ENCODE measurements at regions not wholly inside any gene's neighbourhood (a gene's known extent, or its start where the extent isn't known, plus 50 kb on each side); places are given as distances from the start of the nearest gene placed in this dataset.

- Mint-ChIP-seq H3K4me3 (no peak overlapping the region), H3K9me3 (peaks cover 23 to 49% (median 32%) of the 10 kb centered on the region in 3 donors), H3K27ac (no peak overlapping the region), H3K27me3 (no peaks in the 10 kb centered on the region), H3K36me3 (no peaks in the 10 kb centered on the region), H3K4me1 (no peaks in the 10 kb centered on the region)
- no peak overlapping the region for H3K4me3 ChIP-seq (ENCODE audit: control insufficient read depth in 1 of 2, extremely low read depth in 1 of 2, low read length in 1 of 2)
- no peaks in the 10 kb centered on the region for H3K36me3 ChIP-seq (ENCODE audit: control insufficient read depth in 2 of 2, extremely low read depth in 1 of 2, insufficient read depth in 1 of 2, low read length in 1 of 2)
- POLR2A ChIA-PET, result no interaction called here
- CTCF ChIA-PET, result no interaction called here
- no peaks in the 10 kb centered on the region for H3K4me1 ChIP-seq (ENCODE audit: control insufficient read depth in 1 of 2, extremely low read depth in 1 of 2, insufficient read depth in 2 of 2, low read length in 2 of 2)
- H3K9me3 ChIP-seq, result no peaks in the 10 kb centered on the region
- no peak overlapping the region for H3K27ac ChIP-seq (ENCODE audit: low read length)
- DNase-seq, result no peak
- no peaks in the 10 kb centered on the region for H3K27me3 ChIP-seq (replicated peaks in 1 of 2; ENCODE audit: control insufficient read depth in 2 of 2, extremely low read depth in 1 of 2, insufficient read depth in 2 of 2, low read length in 1 of 2)
- no peak for ATAC-seq (replicated peaks in 1 of 4)
Measured at GRCh38 chr2:103734911-103735310, 973.1 kb downstream of the TMEM182 start.

GRCh38 chr2:103738108-103738507 is 976.3 kb downstream of the TMEM182 start:
- no peaks in the 10 kb centered on the region for H3K36me3 ChIP-seq (ENCODE audit: control insufficient read depth in 2 of 2, extremely low read depth in 1 of 2, insufficient read depth in 1 of 2, low read length in 1 of 2)
- Mint-ChIP-seq H3K36me3 (no peaks in the 10 kb centered on the region), H3K4me3 (no peak overlapping the region), H3K27ac (no peak overlapping the region), H3K4me1 (no peaks in the 10 kb centered on the region), H3K27me3 (no peaks in the 10 kb centered on the region), H3K9me3 (peaks cover 11 to 35% (median 16%) of the 10 kb centered on the region in 3 donors)
- ATAC-seq (replicated peaks in 1 of 4) (no peak), DNase-seq (no peak)
- 67% methylated on average over 1 of the region's 3 CpGs for WGBS (ENCODE audit: insufficient coverage)
- no peak overlapping the region for H3K4me3 ChIP-seq (ENCODE audit: control insufficient read depth in 1 of 2, extremely low read depth in 1 of 2, low read length in 1 of 2)
- H3K27ac ChIP-seq (ENCODE audit: low read length), result no peak overlapping the region
- CTCF ChIA-PET, result no interaction called here
- H3K9me3 ChIP-seq, result no peaks in the 10 kb centered on the region
- H3K27me3 ChIP-seq (replicated peaks in 1 of 2; ENCODE audit: control insufficient read depth in 2 of 2, extremely low read depth in 1 of 2, insufficient read depth in 2 of 2, low read length in 1 of 2), result no peaks in the 10 kb centered on the region
- POLR2A ChIA-PET, result no interaction called here
- no peaks in the 10 kb centered on the region for H3K4me1 ChIP-seq (ENCODE audit: control insufficient read depth in 1 of 2, extremely low read depth in 1 of 2, insufficient read depth in 2 of 2, low read length in 2 of 2)

GRCh38 chr2:103738606-103739005 is 976.8 kb downstream of the TMEM182 start:
- no peaks in the 10 kb centered on the region for H3K4me1 Mint-ChIP-seq
- no peak overlapping the region for H3K27ac Mint-ChIP-seq
- DNase-seq (no peak), ATAC-seq (replicated peaks in 1 of 4) (no peak)
- no peaks in the 10 kb centered on the region for H3K4me1 ChIP-seq (ENCODE audit: control insufficient read depth in 1 of 2, extremely low read depth in 1 of 2, insufficient read depth in 2 of 2, low read length in 2 of 2)
- CTCF ChIA-PET, result no interaction called here
- H3K27ac ChIP-seq (ENCODE audit: low read length), result no peak overlapping the region
- H3K27me3 Mint-ChIP-seq, result no peaks in the 10 kb centered on the region
- H3K4me3 ChIP-seq (ENCODE audit: control insufficient read depth in 1 of 2, extremely low read depth in 1 of 2, low read length in 1 of 2), result no peak overlapping the region
- H3K9me3 ChIP-seq, result no peaks in the 10 kb centered on the region
- no peaks in the 10 kb centered on the region for H3K36me3 Mint-ChIP-seq
- H3K27me3 ChIP-seq (replicated peaks in 1 of 2; ENCODE audit: control insufficient read depth in 2 of 2, extremely low read depth in 1 of 2, insufficient read depth in 2 of 2, low read length in 1 of 2), result no peaks in the 10 kb centered on the region
- H3K9me3 Mint-ChIP-seq, result peaks cover 10 to 31% (median 15%) of the 10 kb centered on the region in 3 donors
- H3K4me3 Mint-ChIP-seq, result no peak overlapping the region
- H3K36me3 ChIP-seq (ENCODE audit: control insufficient read depth in 2 of 2, extremely low read depth in 1 of 2, insufficient read depth in 1 of 2, low read length in 1 of 2), result no peaks in the 10 kb centered on the region
- no CpG with 5 or more reads among the region's 1 CpG for WGBS (ENCODE audit: insufficient coverage)
- POLR2A ChIA-PET, result no interaction called here

- no peaks in the 10 kb centered on the region for H3K27me3 Mint-ChIP-seq
- WGBS (ENCODE audit: insufficient coverage), result no CpG with 5 or more reads among the region's 3 CpGs
Measured at GRCh38 chr2:103739186-103739585, 977.4 kb downstream of the TMEM182 start.

GRCh38 chr2:103739921-103740320 is 978.1 kb downstream of the TMEM182 start:
- Histone ChIP-seq H3K27me3 (replicated peaks in 1 of 2; ENCODE audit: control insufficient read depth in 2 of 2, extremely low read depth in 1 of 2, insufficient read depth in 2 of 2, low read length in 1 of 2) (no peaks in the 10 kb centered on the region), H3K9me3 (no peaks in the 10 kb centered on the region), H3K36me3 (ENCODE audit: control insufficient read depth in 2 of 2, extremely low read depth in 1 of 2, insufficient read depth in 1 of 2, low read length in 1 of 2) (no peaks in the 10 kb centered on the region), H3K4me1 (ENCODE audit: control insufficient read depth in 1 of 2, extremely low read depth in 1 of 2, insufficient read depth in 2 of 2, low read length in 2 of 2) (no peaks in the 10 kb centered on the region), H3K4me3 (ENCODE audit: control insufficient read depth in 1 of 2, extremely low read depth in 1 of 2, low read length in 1 of 2) (no peak overlapping the region), H3K27ac (ENCODE audit: low read length) (no peak overlapping the region)
- Mint-ChIP-seq H3K27me3 (no peaks in the 10 kb centered on the region), H3K4me1 (no peaks in the 10 kb centered on the region), H3K9me3 (peaks cover under 1 to 27% (median 14%) of the 10 kb centered on the region in 3 donors), H3K4me3 (no peak overlapping the region), H3K27ac (no peak overlapping the region), H3K36me3 (no peaks in the 10 kb centered on the region)
- POLR2A ChIA-PET, result no interaction called here
- WGBS (ENCODE audit: insufficient coverage), result 33% methylated on average over 1 of the region's 1 CpG
- CTCF ChIA-PET, result no interaction called here
- no peak for ATAC-seq (replicated peaks in 1 of 4)
- DNase-seq, result no peak

More at GRCh38 chr2:103739186-103739585, 977.4 kb downstream of the TMEM182 start:
- ChIA-PET CTCF (no interaction called here), POLR2A (no interaction called here)
- no peak overlapping the region for H3K4me3 Mint-ChIP-seq
- no peaks in the 10 kb centered on the region for H3K36me3 Mint-ChIP-seq
- H3K27ac Mint-ChIP-seq, result no peak overlapping the region
- Histone ChIP-seq H3K4me1 (ENCODE audit: control insufficient read depth in 1 of 2, extremely low read depth in 1 of 2, insufficient read depth in 2 of 2, low read length in 2 of 2) (no peaks in the 10 kb centered on the region), H3K9me3 (no peaks in the 10 kb centered on the region), H3K36me3 (ENCODE audit: control insufficient read depth in 2 of 2, extremely low read depth in 1 of 2, insufficient read depth in 1 of 2, low read length in 1 of 2) (no peaks in the 10 kb centered on the region), H3K4me3 (ENCODE audit: control insufficient read depth in 1 of 2, extremely low read depth in 1 of 2, low read length in 1 of 2) (no peak overlapping the region), H3K27ac (ENCODE audit: low read length) (no peak overlapping the region), H3K27me3 (replicated peaks in 1 of 2; ENCODE audit: control insufficient read depth in 2 of 2, extremely low read depth in 1 of 2, insufficient read depth in 2 of 2, low read length in 1 of 2) (no peaks in the 10 kb centered on the region)
- no peak for DNase-seq
- H3K4me1 Mint-ChIP-seq, result no peaks in the 10 kb centered on the region
- H3K9me3 Mint-ChIP-seq, result peaks cover 8 to 31% (median 14%) of the 10 kb centered on the region in 3 donors
- ATAC-seq (replicated peaks in 1 of 4), result no peak

- WGBS (ENCODE audit: insufficient coverage), result 100% methylated on average over 1 of the region's 1 CpG
- no peaks in the 10 kb centered on the region for H3K4me1 Mint-ChIP-seq
- H3K27me3 ChIP-seq (replicated peaks in 1 of 2; ENCODE audit: control insufficient read depth in 2 of 2, extremely low read depth in 1 of 2, insufficient read depth in 2 of 2, low read length in 1 of 2), result no peaks in the 10 kb centered on the region
- H3K36me3 ChIP-seq (ENCODE audit: control insufficient read depth in 2 of 2, extremely low read depth in 1 of 2, insufficient read depth in 1 of 2, low read length in 1 of 2), result no peaks in the 10 kb centered on the region
- no peaks in the 10 kb centered on the region for H3K36me3 Mint-ChIP-seq
- ATAC-seq (replicated peaks in 1 of 4) (no peak), DNase-seq (no peak)
- H3K27me3 Mint-ChIP-seq, result no peaks in the 10 kb centered on the region
- ChIA-PET CTCF (no interaction called here), POLR2A (no interaction called here)
- no peak overlapping the region for H3K27ac ChIP-seq (ENCODE audit: low read length)
- H3K9me3 Mint-ChIP-seq, result peaks cover 0 to 30% (median 13%) of the 10 kb centered on the region in 3 donors
- H3K9me3 ChIP-seq, result no peaks in the 10 kb centered on the region
- no peak overlapping the region for H3K4me3 Mint-ChIP-seq
- no peaks in the 10 kb centered on the region for H3K4me1 ChIP-seq (ENCODE audit: control insufficient read depth in 1 of 2, extremely low read depth in 1 of 2, insufficient read depth in 2 of 2, low read length in 2 of 2)
- H3K27ac Mint-ChIP-seq, result no peak overlapping the region
- no peak overlapping the region for H3K4me3 ChIP-seq (ENCODE audit: control insufficient read depth in 1 of 2, extremely low read depth in 1 of 2, low read length in 1 of 2)
Measured at GRCh38 chr2:103740631-103741030, 978.8 kb downstream of the TMEM182 start.

GRCh38 chr2:103743195-103743594 is 981.4 kb downstream of the TMEM182 start:
- H3K4me1 Mint-ChIP-seq, result no peaks in the 10 kb centered on the region
- CTCF ChIA-PET, result no interaction called here
- H3K27ac Mint-ChIP-seq, result no peak overlapping the region
- H3K27me3 Mint-ChIP-seq, result no peaks in the 10 kb centered on the region
- ATAC-seq (replicated peaks in 1 of 4) (no peak), DNase-seq (no peak)
- H3K27ac ChIP-seq (ENCODE audit: low read length), result no peak overlapping the region
- no peaks in the 10 kb centered on the region for H3K9me3 ChIP-seq
- H3K4me3 ChIP-seq (ENCODE audit: control insufficient read depth in 1 of 2, extremely low read depth in 1 of 2, low read length in 1 of 2), result no peak overlapping the region
- H3K9me3 Mint-ChIP-seq, result peaks cover 0 to 26% (median 3%) of the 10 kb centered on the region in 3 donors
- no peaks in the 10 kb centered on the region for H3K36me3 ChIP-seq (ENCODE audit: control insufficient read depth in 2 of 2, extremely low read depth in 1 of 2, insufficient read depth in 1 of 2, low read length in 1 of 2)
- H3K36me3 Mint-ChIP-seq, result no peaks in the 10 kb centered on the region
- POLR2A ChIA-PET, result no interaction called here
- no peak overlapping the region for H3K4me3 Mint-ChIP-seq
- no peaks in the 10 kb centered on the region for H3K27me3 ChIP-seq (replicated peaks in 1 of 2; ENCODE audit: control insufficient read depth in 2 of 2, extremely low read depth in 1 of 2, insufficient read depth in 2 of 2, low read length in 1 of 2)
- no peaks in the 10 kb centered on the region for H3K4me1 ChIP-seq (ENCODE audit: control insufficient read depth in 1 of 2, extremely low read depth in 1 of 2, insufficient read depth in 2 of 2, low read length in 2 of 2)

All from T-cell (primary cell).